ENCODE measurements at regions not wholly inside any gene's neighbourhood (a gene's known extent, or its start where the extent isn't known, plus 50 kb on each side); places are given as distances from the start of the nearest gene placed in this dataset.

DNA sequence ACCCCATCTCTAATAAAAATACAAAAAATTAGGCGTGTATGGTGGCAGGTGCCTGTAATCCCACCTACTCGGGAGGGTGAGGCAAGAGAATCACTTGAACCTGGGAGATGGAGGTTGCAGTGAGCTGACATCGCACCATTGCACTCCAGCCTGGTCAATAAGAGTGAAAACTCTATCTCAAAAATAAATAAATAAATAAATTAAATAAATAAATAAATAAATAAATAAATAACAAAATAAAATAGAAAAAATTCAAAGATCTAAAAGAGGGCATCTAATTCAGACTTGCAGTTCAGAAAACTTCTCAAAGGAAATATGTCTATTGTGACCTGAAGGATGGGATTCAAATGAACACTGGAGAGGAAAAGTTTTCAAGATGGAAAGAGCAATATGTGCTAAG, 1085.1 kb downstream of the SORCS3 start:
- no peak for DNase-seq (ENCODE audit: low read depth, low spot score)
- in situ Hi-C loops (cut with HindIII; ENCODE audit: low pct_unique_long_range_greater_than_20kb, low sequenced_read_pairs) = no loop called here

DNA sequence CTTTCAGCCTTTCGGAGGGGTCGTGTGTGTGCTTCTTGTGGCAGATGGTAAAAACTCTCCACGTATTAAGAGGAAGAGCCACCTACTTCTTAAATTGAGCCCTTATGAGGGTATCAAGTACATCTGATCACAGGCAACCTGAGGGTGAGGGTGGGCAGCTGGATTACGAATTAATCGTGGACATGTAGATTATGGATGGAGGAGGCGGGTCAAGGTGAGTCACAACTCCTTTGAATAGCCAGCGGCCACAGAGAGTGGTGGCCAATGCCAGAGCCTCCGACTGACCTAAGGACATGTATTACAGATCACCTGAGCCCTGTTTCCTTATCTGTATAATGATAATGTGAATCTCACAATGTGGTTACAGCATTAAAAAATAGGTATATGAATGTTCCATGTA, 1083.9 kb downstream of the SORCS3 start:
- DNase-seq (ENCODE audit: low read depth, low spot score) = no peak
- in situ Hi-C loops (cut with HindIII; ENCODE audit: low pct_unique_long_range_greater_than_20kb, low sequenced_read_pairs) = no loop called here

DNA sequence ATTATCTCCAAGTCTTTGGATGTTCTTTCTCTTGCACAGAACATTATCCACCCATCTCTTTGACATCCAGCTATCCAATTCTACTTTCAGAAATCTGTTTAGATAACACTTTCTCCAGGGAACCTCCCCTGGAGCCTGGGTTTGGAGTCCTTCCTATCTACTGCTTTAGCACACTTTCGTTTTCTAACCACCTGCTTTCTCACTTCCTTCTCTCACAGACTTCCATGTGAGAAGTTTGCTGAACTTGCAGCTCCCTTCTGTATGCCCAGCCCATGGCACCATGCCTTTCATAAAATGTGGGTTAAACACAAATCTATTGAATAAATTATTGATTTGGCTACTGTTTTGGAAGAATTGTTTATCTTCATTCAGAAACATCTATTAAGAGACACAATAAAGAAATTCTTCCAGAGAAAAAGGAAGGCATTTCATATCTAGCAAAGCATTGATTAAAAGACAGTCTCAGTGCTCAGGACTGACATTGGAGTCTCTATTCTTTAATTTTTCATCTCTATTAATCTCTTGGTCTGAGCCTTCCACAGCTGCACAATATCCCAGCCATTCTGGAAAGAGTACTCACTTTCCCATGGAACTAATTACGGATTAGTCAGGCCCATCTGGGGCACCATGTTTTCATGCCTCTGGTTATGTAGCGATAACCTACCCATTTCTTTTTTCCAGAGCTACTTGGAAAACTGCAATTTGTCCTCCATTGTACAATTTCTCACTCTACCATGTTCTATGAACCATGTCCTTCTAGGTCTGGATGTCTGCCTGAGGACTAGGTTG, 1077.3 kb downstream of the SORCS3 start:
- in situ Hi-C loops (cut with HindIII; ENCODE audit: low pct_unique_long_range_greater_than_20kb, low sequenced_read_pairs) = no loop called here
- DNase-seq (ENCODE audit: low read depth, low spot score) = no peak

DNA sequence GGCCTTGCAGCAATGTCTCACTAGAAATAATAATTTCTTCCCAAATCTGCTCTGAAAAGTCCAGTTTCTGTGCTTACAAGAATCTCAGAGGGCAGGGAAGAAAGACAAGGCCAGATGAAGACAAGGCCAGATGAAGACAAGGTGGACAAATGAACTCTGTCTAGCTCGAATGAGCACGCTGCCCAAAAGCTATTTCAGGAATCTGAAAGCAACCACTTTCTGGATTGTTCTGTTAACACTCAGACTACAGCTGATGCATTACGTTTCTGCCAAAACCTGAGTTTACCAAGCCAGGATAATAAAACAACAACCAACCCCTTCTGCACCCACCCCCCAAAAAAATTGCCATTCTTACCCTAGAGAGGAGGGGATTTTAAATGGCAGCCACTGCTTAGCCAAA, 1073.6 kb downstream of the SORCS3 start:
- in situ Hi-C loops (cut with HindIII; ENCODE audit: low pct_unique_long_range_greater_than_20kb, low sequenced_read_pairs) = no loop called here
- DNase-seq (ENCODE audit: low read depth, low spot score) = no peak

DNA sequence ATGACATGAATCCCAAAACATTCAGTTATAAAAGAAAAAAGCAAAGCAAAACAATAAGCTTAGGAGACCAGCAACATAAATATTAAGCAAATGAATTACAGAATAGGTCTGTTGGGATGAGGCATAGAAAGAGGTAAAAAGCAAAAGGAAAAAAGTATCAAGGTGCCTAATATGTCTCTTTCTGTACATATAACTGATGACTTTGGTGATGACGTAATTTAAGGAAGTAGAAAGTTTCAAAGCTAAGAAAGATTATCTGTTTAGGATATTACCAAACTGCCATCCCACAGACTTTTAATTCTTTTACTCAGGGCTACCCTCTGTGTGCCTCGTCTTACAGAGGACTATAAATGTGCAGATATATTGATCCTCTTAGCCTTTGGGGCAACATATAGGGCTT, 1066.5 kb downstream of the SORCS3 start:
- DNase-seq (ENCODE audit: low read depth, low spot score) = no peak
- in situ Hi-C loops (cut with HindIII; ENCODE audit: low pct_unique_long_range_greater_than_20kb, low sequenced_read_pairs) = no loop called here

- in situ Hi-C loops (cut with HindIII; ENCODE audit: low pct_unique_long_range_greater_than_20kb, low sequenced_read_pairs) = no loop called here
- no peak for DNase-seq (ENCODE audit: low read depth, low spot score)
These were observed 1065.4 kb downstream of the SORCS3 start for GRCh38 chr10:105706281-105707026.

DNA sequence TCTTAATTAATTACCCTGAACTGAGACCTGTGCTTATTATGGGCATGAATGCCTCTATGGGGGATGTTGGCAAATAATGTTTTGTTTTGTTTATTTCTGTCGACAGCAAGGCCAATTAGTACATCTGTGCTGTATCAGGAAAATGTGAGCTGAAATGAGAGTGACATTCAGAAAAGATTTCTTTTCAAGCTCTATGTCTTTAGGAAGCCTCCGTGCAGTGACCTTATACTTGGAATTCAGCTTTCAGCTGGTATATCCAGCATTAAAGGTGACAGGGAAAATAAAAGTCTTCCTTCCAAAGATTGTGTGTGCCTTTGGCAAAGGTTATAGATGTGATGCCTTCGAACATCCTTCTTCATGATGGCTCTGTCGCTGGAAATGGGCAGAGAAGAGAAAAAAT, 1061.1 kb downstream of the SORCS3 start:
- in situ Hi-C loops (cut with HindIII; ENCODE audit: low pct_unique_long_range_greater_than_20kb, low sequenced_read_pairs) = no loop called here
- no peak for DNase-seq (ENCODE audit: low read depth, low spot score)

GRCh38 chr10:105700218-105700617, 1059.1 kb downstream of the SORCS3 start:
- in situ Hi-C loops (cut with HindIII; ENCODE audit: low pct_unique_long_range_greater_than_20kb, low sequenced_read_pairs) = no loop called here

DNA sequence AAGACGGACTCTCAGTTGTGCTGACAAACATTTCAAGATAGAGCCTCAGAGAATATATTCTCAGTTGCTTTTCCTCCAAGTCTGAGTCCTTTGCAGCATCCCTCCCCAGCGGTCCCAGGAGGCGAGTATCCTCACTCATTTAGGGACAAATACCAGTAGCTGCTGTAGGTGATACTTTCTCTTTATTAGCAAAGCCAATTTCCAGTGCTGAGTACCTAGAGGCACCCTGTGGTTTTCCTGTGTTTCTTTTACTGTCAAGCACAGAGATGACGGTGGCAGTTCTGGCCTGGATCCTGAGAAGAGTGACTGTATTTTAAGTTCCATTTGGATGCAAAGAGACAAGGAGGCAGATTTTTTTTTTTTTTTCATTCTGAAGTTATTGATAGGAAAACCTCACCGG, 1058.4 kb downstream of the SORCS3 start:
- in situ Hi-C loops (cut with HindIII; ENCODE audit: low pct_unique_long_range_greater_than_20kb, low sequenced_read_pairs) = no loop called here
- no peak for DNase-seq (ENCODE audit: low read depth, low spot score)

More at GRCh38 chr10:105700218-105700617, 1059.1 kb downstream of the SORCS3 start:
- DNase-seq (ENCODE audit: low read depth, low spot score) = no peak

DNA sequence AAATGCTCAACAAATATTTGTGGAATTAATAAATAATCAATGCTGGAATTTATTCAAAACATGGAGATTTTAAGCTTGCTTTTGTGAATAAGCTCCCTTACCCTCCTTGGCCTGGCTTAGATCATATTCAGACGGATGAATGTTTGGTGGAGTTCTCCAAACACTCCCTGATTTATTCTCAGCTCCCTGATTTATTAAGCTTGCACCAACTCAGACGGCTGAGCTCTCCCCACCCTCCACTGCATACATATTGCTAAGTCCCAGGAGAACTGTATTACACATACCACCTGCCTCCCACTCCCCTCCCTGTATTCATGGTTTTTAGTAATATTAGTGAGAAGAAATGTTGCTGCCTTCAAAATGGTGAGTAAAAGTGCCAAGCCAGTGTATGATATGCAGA, 1057.5 kb downstream of the SORCS3 start:
- in situ Hi-C loops (cut with HindIII; ENCODE audit: low pct_unique_long_range_greater_than_20kb, low sequenced_read_pairs) = no loop called here

DNA sequence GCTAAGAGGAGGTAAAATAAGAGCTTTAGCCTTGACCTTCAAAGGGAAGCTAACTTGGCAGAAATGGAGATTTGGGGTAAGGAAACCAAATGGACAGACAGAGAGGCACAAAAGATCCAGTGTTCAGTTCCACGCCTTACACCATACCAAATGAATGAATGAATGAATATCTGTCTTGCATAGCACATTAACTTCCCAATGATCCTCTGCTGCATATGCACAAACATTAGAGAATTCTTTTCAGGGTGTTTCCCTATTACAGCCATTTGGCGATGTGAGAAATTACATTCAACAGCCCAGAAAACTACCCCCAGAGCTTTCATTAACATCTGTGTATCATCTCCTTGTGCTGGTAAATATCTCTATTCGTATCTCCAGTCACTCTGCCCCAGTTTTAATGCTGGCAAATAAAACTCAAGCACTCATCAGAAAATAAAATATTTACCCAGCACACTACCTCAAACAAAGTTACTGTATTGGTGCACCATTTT, 1056.2 kb downstream of the SORCS3 start:
- no peak for DNase-seq (ENCODE audit: low read depth, low spot score)
- in situ Hi-C loops (cut with HindIII; ENCODE audit: low pct_unique_long_range_greater_than_20kb, low sequenced_read_pairs) = no loop called here

More for the DNA sequence above, 1057.5 kb downstream of the SORCS3 start:
- no peak for DNase-seq (ENCODE audit: low read depth, low spot score)

GRCh38 chr10:105691811-105692210, 1050.7 kb downstream of the SORCS3 start:
- in situ Hi-C loops (cut with HindIII; ENCODE audit: low pct_unique_long_range_greater_than_20kb, low sequenced_read_pairs) = no loop called here
- peak; percentile 35 for DNase-seq (ENCODE audit: low read depth, low spot score)

DNA sequence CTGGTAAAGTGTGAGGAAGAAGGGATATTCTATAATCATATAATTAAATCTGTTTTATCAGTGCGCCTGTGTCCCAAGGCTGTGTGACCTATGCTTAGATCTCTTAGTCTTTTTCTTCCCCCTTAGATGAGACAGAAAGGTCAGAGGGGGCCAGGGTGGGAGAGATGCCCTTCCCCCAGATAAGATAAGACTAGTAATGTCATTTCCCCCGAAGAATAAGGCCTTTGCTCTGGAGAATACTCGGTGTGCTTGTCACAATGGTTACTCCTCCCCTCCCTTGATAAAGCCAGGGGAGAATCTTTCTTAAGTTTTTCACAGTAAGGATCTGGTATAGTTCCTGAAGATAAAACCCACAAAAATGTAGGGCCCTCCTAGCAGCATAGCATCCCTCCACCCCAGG, 1041.8 kb downstream of the SORCS3 start:
- in situ Hi-C loops (cut with HindIII; ENCODE audit: low pct_unique_long_range_greater_than_20kb, low sequenced_read_pairs) = no loop called here

DNA sequence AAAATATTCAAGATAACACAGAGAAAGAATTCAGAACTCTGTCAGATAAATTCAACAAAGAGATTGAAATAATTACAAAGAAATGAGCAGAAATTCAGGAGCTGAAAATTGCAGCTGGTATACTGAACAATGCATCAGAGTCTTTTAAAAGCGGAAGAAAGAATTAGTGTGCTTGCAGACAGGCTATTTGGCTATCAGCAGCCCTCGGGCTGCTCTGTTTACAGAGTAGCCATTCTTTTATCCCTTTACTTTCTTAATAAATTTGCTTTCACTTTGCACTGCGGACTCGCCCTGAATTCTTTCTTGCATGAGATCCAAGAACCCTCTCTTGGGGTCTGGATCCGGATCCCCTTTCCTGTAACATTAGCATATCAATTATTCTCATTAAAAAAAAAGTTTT, 1040.0 kb downstream of the SORCS3 start:
- DNase-seq (ENCODE audit: low read depth, low spot score) = peak; percentile 25
- in situ Hi-C loops (cut with HindIII; ENCODE audit: low pct_unique_long_range_greater_than_20kb, low sequenced_read_pairs) = no loop called here

More for the DNA sequence above, 1041.8 kb downstream of the SORCS3 start:
- DNase-seq (ENCODE audit: low read depth, low spot score) = no peak

- in situ Hi-C loops (cut with HindIII; ENCODE audit: low pct_unique_long_range_greater_than_20kb, low sequenced_read_pairs) = no loop called here
- DNase-seq (ENCODE audit: low read depth, low spot score) = no peak
These were observed 1038.7 kb downstream of the SORCS3 start for GRCh38 chr10:105679781-105680180.

GRCh38 chr10:105675333-105675732, 1034.2 kb downstream of the SORCS3 start:
- DNase-seq (ENCODE audit: low read depth, low spot score) = no peak
- in situ Hi-C loops (cut with HindIII; ENCODE audit: low pct_unique_long_range_greater_than_20kb, low sequenced_read_pairs) = no loop called here

GRCh38 chr10:105674448-105674847, 1033.4 kb downstream of the SORCS3 start:
- DNase-seq (ENCODE audit: low read depth, low spot score) = no peak
- in situ Hi-C loops (cut with HindIII; ENCODE audit: low pct_unique_long_range_greater_than_20kb, low sequenced_read_pairs) = no loop called here

DNA sequence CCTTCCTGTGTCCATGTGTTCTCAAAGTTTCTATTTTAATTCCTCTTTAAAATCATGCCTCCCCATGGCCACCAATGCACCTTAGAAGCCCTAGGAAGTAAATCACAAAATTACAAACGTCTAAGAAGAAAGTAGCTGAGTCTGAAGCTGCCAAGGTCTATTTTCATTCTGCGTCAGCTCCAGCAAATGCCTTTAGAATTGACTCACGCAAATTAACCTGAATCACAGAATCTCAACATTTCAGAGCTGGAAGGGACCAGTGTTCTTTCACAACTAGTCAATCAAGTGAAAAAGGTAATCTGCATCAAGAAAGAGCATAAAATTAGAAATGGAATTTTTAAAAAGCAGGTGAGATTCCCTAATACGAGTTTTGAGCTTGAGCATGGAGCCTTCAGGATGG, 1017.6 kb downstream of the SORCS3 start:
- in situ Hi-C loops (cut with HindIII; ENCODE audit: low pct_unique_long_range_greater_than_20kb, low sequenced_read_pairs) = no loop called here
- no peak for DNase-seq (ENCODE audit: low read depth, low spot score)

DNA sequence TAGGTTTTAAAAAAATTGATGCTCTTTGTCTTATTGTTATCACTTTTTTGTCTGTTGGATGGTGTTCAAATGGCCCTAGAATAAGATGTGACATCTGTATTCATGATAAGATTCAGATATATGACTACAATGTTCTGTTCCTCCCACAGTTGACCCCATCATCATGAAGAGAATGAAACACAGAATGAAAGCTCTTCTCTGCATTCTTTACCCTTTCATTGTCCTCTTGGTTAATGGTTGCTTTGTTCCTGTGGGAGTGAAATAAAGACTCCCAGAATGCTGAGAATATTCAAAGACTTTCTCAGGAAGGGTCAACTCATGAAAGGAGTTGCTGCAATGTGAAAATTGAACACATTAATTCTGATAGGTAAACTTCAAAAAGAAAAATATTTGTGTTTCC, 1015.8 kb downstream of the SORCS3 start:
- in situ Hi-C loops (cut with HindIII; ENCODE audit: low pct_unique_long_range_greater_than_20kb, low sequenced_read_pairs) = no loop called here
- DNase-seq (ENCODE audit: low read depth, low spot score) = no peak
